Tibial artery (tissue), 4 donors: ENCODE measurements at regions not wholly inside any gene's neighbourhood (a gene's known extent, or its start where the extent isn't known, plus 50 kb on each side); places are given as distances from the start of the nearest gene placed in this dataset.

Experiments
- DNase-seq, 2 donors: peaks; one replicate each; pipeline ENCODE4 v3.0.0-alpha.2; 2019
- H3K27ac ChIP-seq, 2 donors: fragments of 200-600 bp; sonication (generic) in 1 of 2; 1 replicate in 1 of 2; 2 replicates in 1 of 2; pipeline ENCODE4 v1.5.1; 2018 to 2019; ENCODE audit warnings: mild to moderate bottlenecking in 1 of 2
- H3K27me3 ChIP-seq, 2 donors: fragments of 200-600 bp; sonication (generic) in 1 of 2; one replicate each; pipeline versions ENCODE4 v1.5.1 to v1.6.0; 2016 to 2019
- H3K36me3 ChIP-seq, 3 donors: fragments of 200-600 bp; sonication (generic) in 2 of 3; one replicate each; pipeline ENCODE4 v1.5.1; 2016 to 2019; ENCODE audit warnings: mild to moderate bottlenecking in 2 of 3
- H3K4me1 ChIP-seq, 4 donors: fragments of 200-600 bp; sonication (generic) in 2 of 4; 1 replicate in 3 of 4; 2 replicates in 1 of 4; pipeline ENCODE4 v1.5.1; 2016 to 2019
- H3K4me3 ChIP-seq, 2 donors: fragments of 200-600 bp; sonication (generic) in 1 of 2; 1 replicate in 1 of 2; 2 replicates in 1 of 2; pipeline ENCODE4 v1.5.1; 2018 to 2019; ENCODE audit warnings: mild to moderate bottlenecking in 2 of 2
- H3K9me3 ChIP-seq, 3 donors: fragments of 200-600 bp; sonication (generic) in 1 of 3; one replicate each; pipeline ENCODE4 v1.5.1; 2016 to 2019
- CTCF ChIP-seq, 2 experiments: fragments of 200-600 bp in 1 of 2; fragments of 450-650 bp in 1 of 2; IDR thresholded peaks; one replicate each; pipeline ENCODE4 v1.5.1; 2017 to 2019; ENCODE audit warnings: antibody characterized with exemption in 2 of 2, mild to moderate bottlenecking in 1 of 2, moderate library complexity in 1 of 2
- intact Hi-C: fragments of 100-400 bp; cut with DNase I; formaldehyde crosslinking; loops from one replicate; pipeline ENCODE4 v1.15.0; 2023; ENCODE audit warnings: low total_unique reads

GRCh38 chr19:28913626-28914025 is 299.3 kb downstream of the UQCRFS1 start:
- no peaks in the 10 kb centered on the region for H3K36me3 ChIP-seq
- TF ChIP-seq CTCF (IDR thresholded peaks at IDR 0.05), result no peak
- no peaks in the 10 kb centered on the region for H3K4me1 ChIP-seq
- no peak overlapping the region for H3K27ac ChIP-seq
- H3K4me3 ChIP-seq, result no peak overlapping the region
- peaks cover 0 to 4% of the 10 kb centered on the region in 2 donors for H3K27me3 ChIP-seq
- no peaks in the 10 kb centered on the region for H3K9me3 ChIP-seq
- intact Hi-C loops, result no loop called here
- no peak for DNase-seq

- H3K27me3 ChIP-seq, result peaks cover 0 to 4% of the 10 kb centered on the region in 2 donors
- H3K36me3 ChIP-seq, result no peaks in the 10 kb centered on the region
- no peak overlapping the region for H3K27ac ChIP-seq
- no peak overlapping the region for H3K4me3 ChIP-seq
- intact Hi-C loops, result no loop called here
- no peaks in the 10 kb centered on the region for H3K4me1 ChIP-seq
- no peaks in the 10 kb centered on the region for H3K9me3 ChIP-seq
- no peak for TF ChIP-seq CTCF (IDR thresholded peaks at IDR 0.05)
- DNase-seq, result no peak
Observed at GRCh38 chr19:28908941-28909340, 304.0 kb downstream of the UQCRFS1 start.

- Histone ChIP-seq H3K27me3 (peaks cover 0 to 4% of the 10 kb centered on the region in 2 donors), H3K27ac (no peak overlapping the region), H3K4me1 (no peaks in the 10 kb centered on the region), H3K9me3 (no peaks in the 10 kb centered on the region), H3K36me3 (no peaks in the 10 kb centered on the region), H3K4me3 (no peak overlapping the region)
- intact Hi-C loops, result no loop called here
- no peak for DNase-seq
- TF ChIP-seq CTCF (IDR thresholded peaks at IDR 0.05), result no peak
Observed at GRCh38 chr19:28907534-28907933, 305.4 kb downstream of the UQCRFS1 start.

GRCh38 chr19:28905996-28906395 is 307.0 kb downstream of the UQCRFS1 start:
- TF ChIP-seq CTCF (IDR thresholded peaks at IDR 0.05), result no peak
- Histone ChIP-seq H3K9me3 (no peaks in the 10 kb centered on the region), H3K27ac (no peak overlapping the region), H3K36me3 (no peaks in the 10 kb centered on the region), H3K27me3 (no peaks in the 10 kb centered on the region), H3K4me1 (no peaks in the 10 kb centered on the region), H3K4me3 (no peak overlapping the region)
- intact Hi-C loops, result no loop called here
- no peak for DNase-seq

- DNase-seq, result no peak
- TF ChIP-seq CTCF (IDR thresholded peaks at IDR 0.05), result no peak
- no peak overlapping the region for H3K4me3 ChIP-seq
- H3K4me1 ChIP-seq, result no peaks in the 10 kb centered on the region
- no peaks in the 10 kb centered on the region for H3K36me3 ChIP-seq
- H3K27me3 ChIP-seq, result no peaks in the 10 kb centered on the region
- intact Hi-C loops, result no loop called here
- H3K27ac ChIP-seq, result no peak overlapping the region
- no peaks in the 10 kb centered on the region for H3K9me3 ChIP-seq
Observed at GRCh38 chr19:28899703-28900102, 313.2 kb downstream of the UQCRFS1 start.

- Histone ChIP-seq H3K4me1 (no peaks in the 10 kb centered on the region), H3K36me3 (no peaks in the 10 kb centered on the region), H3K9me3 (no peaks in the 10 kb centered on the region), H3K4me3 (no peak overlapping the region), H3K27me3 (no peaks in the 10 kb centered on the region), H3K27ac (no peak overlapping the region)
- no peak for DNase-seq
- TF ChIP-seq CTCF (IDR thresholded peaks at IDR 0.05), result no peak
- intact Hi-C loops, result no loop called here
Observed at GRCh38 chr19:28898249-28898648, 314.7 kb downstream of the UQCRFS1 start.
